Activated T-cell treated with anti-CD3 and anti-CD28 coated beads, Interleukin-2, amount 50 U/mL, for 72 hours (primary cell): ENCODE measurements at regions not wholly inside any gene's neighbourhood (a gene's known extent, or its start where the extent isn't known, plus 50 kb on each side); places are given as distances from the start of the nearest gene placed in this dataset.

Experiments used
- ATAC-seq, 2 donors: fragments of 150-1000 bp; cut with Tn5 transposase; replicated peaks in 1 of 2; 2 replicates each; pipeline ENCODE4 v1.10.0; 2021; ENCODE audit warnings: moderate library complexity in 2 of 2, mild to moderate bottlenecking in 1 of 2
- DNase-seq, 2 donors: peaks; one replicate each; pipeline ENCODE4 v3.0.0; 2021 to 2022; ENCODE audit warnings: mixed read lengths in 1 of 2
- H3K27ac Mint-ChIP-seq: one replicate; pipeline ENCODE4 v1.8.0; 2022; ENCODE audit warnings: mild to moderate bottlenecking, moderate library complexity, mixed read lengths
- H3K27me3 Mint-ChIP-seq: one replicate; pipeline ENCODE4 v1.8.0; 2022; ENCODE audit warnings: low read depth, mixed read lengths
- H3K36me3 Mint-ChIP-seq, 2 donors: one replicate each; pipeline ENCODE4 v1.8.0; 2022; ENCODE audit warnings: mixed read lengths in 2 of 2, mild to moderate bottlenecking in 1 of 2; ENCODE audit not compliant: insufficient read depth in 2 of 2
- H3K4me1 Mint-ChIP-seq: one replicate; pipeline ENCODE4 v1.8.0; 2022; ENCODE audit warnings: low read depth, mixed read lengths
- H3K4me3 Mint-ChIP-seq, 2 donors: one replicate each; pipeline ENCODE4 v1.8.0; 2022; ENCODE audit warnings: mild to moderate bottlenecking in 2 of 2, mixed read lengths in 2 of 2, moderate library complexity in 2 of 2
- H3K9me3 Mint-ChIP-seq, 2 donors: one replicate each; pipeline ENCODE4 v1.8.0; 2022; ENCODE audit warnings: mixed read lengths in 2 of 2

DNA sequence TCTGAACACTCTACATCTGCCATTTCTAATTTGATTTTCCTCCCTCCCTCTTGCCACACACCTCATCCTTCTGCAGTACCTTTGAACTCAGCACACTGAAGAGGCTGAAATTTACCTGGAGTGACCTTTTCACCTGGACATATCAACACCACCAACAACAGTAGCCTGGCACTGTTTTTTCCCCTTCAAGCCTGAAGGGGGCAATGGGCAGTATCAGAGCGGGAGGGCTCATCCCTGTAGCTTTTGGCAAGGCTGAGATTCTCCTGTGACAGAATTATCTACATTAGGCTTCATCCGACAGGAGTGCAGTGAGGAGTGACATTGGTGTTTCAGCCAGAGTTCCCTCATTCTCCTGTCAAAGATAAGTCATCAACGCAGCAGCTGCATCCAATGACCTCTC lies 312.8 kb upstream of the SPTLC3 start:
- no peak for ATAC-seq
- Mint-ChIP-seq H3K4me3 (no peak overlapping the region), H3K27ac (no peak overlapping the region), H3K4me1 (no peaks in the 10 kb centered on the region), H3K9me3 (peaks cover 3 to 8% of the 10 kb centered on the region in 2 donors), H3K36me3 (peaks cover 0 to 1% of the 10 kb centered on the region in 2 donors), H3K27me3 (no peaks in the 10 kb centered on the region)
- DNase-seq, result no peak

- H3K9me3 Mint-ChIP-seq, result peaks cover 0 to 7% of the 10 kb centered on the region in 2 donors
- DNase-seq (no peak), ATAC-seq (no peak)
- no peak overlapping the region for H3K27ac Mint-ChIP-seq
- H3K4me3 Mint-ChIP-seq, result no peak overlapping the region
- no peaks in the 10 kb centered on the region for H3K27me3 Mint-ChIP-seq
- H3K4me1 Mint-ChIP-seq, result no peaks in the 10 kb centered on the region
- H3K36me3 Mint-ChIP-seq, result peaks cover 0 to 2% of the 10 kb centered on the region in 2 donors
Measured at GRCh38 chr20:12698817-12699216, 310.0 kb upstream of the SPTLC3 start.

- Mint-ChIP-seq H3K27ac (no peak overlapping the region), H3K36me3 (peaks cover 0 to 2% of the 10 kb centered on the region in 2 donors), H3K4me1 (no peaks in the 10 kb centered on the region), H3K9me3 (peaks cover 0 to 7% of the 10 kb centered on the region in 2 donors), H3K4me3 (no peak overlapping the region), H3K27me3 (no peaks in the 10 kb centered on the region)
- ATAC-seq, result no peak
- no peak for DNase-seq
Measured at GRCh38 chr20:12699374-12700228, 309.2 kb upstream of the SPTLC3 start.

GRCh38 chr20:12700701-12701100 lies 308.1 kb upstream of the SPTLC3 start:
- ATAC-seq, result no peak
- Mint-ChIP-seq H3K27me3 (no peaks in the 10 kb centered on the region), H3K36me3 (peaks cover 0 to 2% of the 10 kb centered on the region in 2 donors), H3K27ac (no peak overlapping the region), H3K9me3 (peaks cover 0 to 7% of the 10 kb centered on the region in 2 donors), H3K4me3 (no peak overlapping the region), H3K4me1 (no peaks in the 10 kb centered on the region)
- DNase-seq, result no peak

- Mint-ChIP-seq H3K36me3 (peaks cover 0 to 2% of the 10 kb centered on the region in 2 donors), H3K4me3 (no peak overlapping the region), H3K9me3 (peaks cover 2 to 7% of the 10 kb centered on the region in 2 donors), H3K27me3 (no peaks in the 10 kb centered on the region), H3K27ac (no peak overlapping the region), H3K4me1 (no peaks in the 10 kb centered on the region)
- DNase-seq (no peak), ATAC-seq (no peak)
Measured at GRCh38 chr20:12702312-12702711, 306.5 kb upstream of the SPTLC3 start.

DNA sequence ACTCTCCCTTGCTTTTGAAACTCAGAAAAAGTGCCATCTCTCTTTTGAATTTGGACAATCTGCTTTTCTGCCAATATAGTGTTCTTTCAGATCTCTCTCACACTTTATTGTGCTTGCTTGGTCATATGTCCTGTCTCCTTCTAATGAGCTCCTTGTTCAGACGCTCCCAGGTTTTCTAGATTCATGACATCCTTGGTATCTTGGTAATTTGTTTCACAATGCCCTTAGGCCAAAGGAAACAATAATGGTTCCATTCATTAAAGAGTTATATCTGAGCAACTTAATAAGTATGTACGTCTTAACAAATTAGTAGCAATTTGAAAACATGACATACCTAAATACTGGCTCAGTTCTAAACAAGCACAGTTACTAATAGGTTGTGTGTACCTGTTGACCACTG lies 293.4 kb upstream of the SPTLC3 start:
- peaks cover 1 to 3% of the 10 kb centered on the region in 2 donors for H3K9me3 Mint-ChIP-seq
- ATAC-seq (no peak), DNase-seq (no peak)
- H3K27me3 Mint-ChIP-seq, result no peaks in the 10 kb centered on the region
- H3K4me3 Mint-ChIP-seq, result no peak overlapping the region
- no peaks in the 10 kb centered on the region for H3K4me1 Mint-ChIP-seq
- no peak overlapping the region for H3K27ac Mint-ChIP-seq
- no peaks in the 10 kb centered on the region for H3K36me3 Mint-ChIP-seq

DNA sequence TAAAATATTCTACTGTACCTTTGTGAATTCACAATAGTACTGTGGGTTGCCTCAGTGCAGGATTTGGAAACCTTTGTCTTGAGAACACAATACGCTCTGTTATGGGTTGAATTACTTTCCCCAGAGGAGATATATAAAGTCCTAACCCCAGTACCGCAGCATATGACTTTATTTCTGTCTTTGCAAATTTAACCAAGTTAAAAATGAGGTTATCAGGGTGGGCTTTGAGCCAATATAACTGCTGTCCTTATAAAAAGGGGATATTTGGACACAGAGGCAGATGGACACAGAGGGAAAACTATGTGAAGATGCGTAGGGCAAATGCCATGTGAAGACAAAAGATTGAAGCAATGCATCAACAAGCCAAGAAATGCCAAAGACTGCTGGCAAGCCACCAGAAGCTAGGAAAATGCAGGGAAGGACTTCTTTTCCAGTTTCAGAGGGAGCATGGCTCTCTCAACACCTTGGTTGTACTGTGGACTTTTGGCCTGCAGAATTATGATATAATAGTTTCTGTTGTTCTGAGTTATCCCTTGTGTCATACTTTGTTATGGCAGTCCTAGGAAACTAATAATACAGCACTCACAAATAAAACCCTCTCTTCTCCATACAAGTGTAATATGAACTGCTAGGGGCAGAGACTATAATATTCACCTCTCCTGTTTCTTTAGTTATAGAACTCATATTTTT lies 292.6 kb upstream of the SPTLC3 start:
- Mint-ChIP-seq H3K36me3 (no peaks in the 10 kb centered on the region), H3K27me3 (no peaks in the 10 kb centered on the region), H3K27ac (no peak overlapping the region), H3K4me3 (no peak overlapping the region), H3K9me3 (peaks cover 1 to 3% of the 10 kb centered on the region in 2 donors), H3K4me1 (no peaks in the 10 kb centered on the region)
- no peak for ATAC-seq
- no peak for DNase-seq

DNA sequence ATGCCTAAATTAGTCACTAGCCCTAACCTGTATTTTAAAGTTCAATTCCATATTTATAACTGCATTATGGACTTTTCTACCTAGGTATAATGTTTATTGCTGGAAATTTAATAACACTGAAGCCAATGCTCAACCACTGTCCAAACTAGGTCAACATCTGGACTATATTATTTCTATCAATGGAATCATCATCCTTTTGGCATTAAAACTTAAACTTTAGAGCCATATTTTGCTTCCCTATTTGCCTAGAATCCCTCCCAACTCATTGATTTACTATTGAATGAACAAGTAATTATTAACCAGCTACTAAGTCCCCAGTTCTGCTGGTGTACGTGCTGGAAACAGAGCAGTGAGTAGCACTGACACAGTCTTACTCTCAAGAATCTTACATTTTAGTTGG lies 291.7 kb upstream of the SPTLC3 start:
- Mint-ChIP-seq H3K4me1 (no peaks in the 10 kb centered on the region), H3K36me3 (no peaks in the 10 kb centered on the region), H3K27ac (no peak overlapping the region), H3K4me3 (no peak overlapping the region), H3K9me3 (peaks cover 1 to 3% of the 10 kb centered on the region in 2 donors), H3K27me3 (no peaks in the 10 kb centered on the region)
- ATAC-seq (no peak), DNase-seq (no peak)

DNA sequence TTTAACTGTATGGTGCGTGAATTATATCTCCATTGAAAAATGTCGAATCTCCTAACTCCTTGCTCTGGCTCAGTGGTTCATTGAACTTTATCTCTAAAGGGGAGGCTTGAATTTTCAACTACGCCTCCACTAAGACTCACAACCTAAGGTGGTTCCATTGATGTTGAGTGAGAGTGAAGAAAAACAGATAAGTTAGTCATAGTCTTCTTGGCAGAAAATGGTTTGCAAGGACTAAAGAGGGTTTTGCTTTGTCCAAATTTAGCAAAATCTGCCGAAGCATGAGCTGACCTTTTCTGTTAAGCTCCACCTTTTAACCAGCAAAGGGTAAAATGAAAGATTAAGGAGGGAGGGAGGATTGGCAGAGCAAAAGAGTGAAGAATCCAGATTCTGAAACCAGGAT lies 290.2 kb upstream of the SPTLC3 start:
- no peak for ATAC-seq
- Mint-ChIP-seq H3K36me3 (no peaks in the 10 kb centered on the region), H3K9me3 (peaks cover 1 to 3% of the 10 kb centered on the region in 2 donors), H3K4me3 (no peak overlapping the region), H3K27me3 (no peaks in the 10 kb centered on the region), H3K4me1 (no peaks in the 10 kb centered on the region), H3K27ac (no peak overlapping the region)
- DNase-seq, result no peak

GRCh38 chr20:12721636-12722035 lies 287.1 kb upstream of the SPTLC3 start:
- DNase-seq, result no peak
- Mint-ChIP-seq H3K27ac (no peak overlapping the region), H3K4me3 (no peak overlapping the region), H3K9me3 (peaks cover 0 to 1% of the 10 kb centered on the region in 2 donors), H3K27me3 (no peaks in the 10 kb centered on the region), H3K4me1 (no peaks in the 10 kb centered on the region), H3K36me3 (no peaks in the 10 kb centered on the region)
- ATAC-seq, result no peak

DNA sequence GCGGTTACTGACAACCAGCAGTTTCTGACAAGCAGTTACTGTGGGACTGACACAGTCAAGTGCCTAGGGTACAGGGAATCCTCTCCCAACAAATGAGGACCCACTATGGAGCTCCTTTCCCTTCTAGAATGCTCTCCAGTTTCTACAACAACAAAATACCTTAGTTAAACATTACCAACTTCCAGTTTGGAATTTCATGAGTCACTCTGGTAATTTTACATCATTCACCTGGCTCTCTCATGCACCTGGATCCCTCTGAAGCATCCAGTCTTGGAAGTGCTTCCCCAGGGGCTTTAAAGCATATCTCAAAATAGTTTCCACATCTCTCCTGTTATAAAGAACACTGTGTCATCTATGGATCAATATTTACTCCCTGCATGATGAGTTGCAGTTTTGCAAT lies 286.7 kb upstream of the SPTLC3 start:
- ATAC-seq (no peak), DNase-seq (no peak)
- no peak overlapping the region for H3K27ac Mint-ChIP-seq
- no peaks in the 10 kb centered on the region for H3K27me3 Mint-ChIP-seq
- H3K36me3 Mint-ChIP-seq, result no peaks in the 10 kb centered on the region
- H3K4me3 Mint-ChIP-seq, result no peak overlapping the region
- H3K4me1 Mint-ChIP-seq, result no peaks in the 10 kb centered on the region
- peaks cover 0 to 1% of the 10 kb centered on the region in 2 donors for H3K9me3 Mint-ChIP-seq

- no peak for DNase-seq
- Mint-ChIP-seq H3K4me1 (no peaks in the 10 kb centered on the region), H3K27me3 (no peaks in the 10 kb centered on the region), H3K9me3 (peaks cover 0 to 1% of the 10 kb centered on the region in 2 donors), H3K36me3 (no peaks in the 10 kb centered on the region), H3K27ac (no peak overlapping the region), H3K4me3 (no peak overlapping the region)
- no peak for ATAC-seq
Measured at GRCh38 chr20:12723811-12724210, 285.0 kb upstream of the SPTLC3 start.

DNA sequence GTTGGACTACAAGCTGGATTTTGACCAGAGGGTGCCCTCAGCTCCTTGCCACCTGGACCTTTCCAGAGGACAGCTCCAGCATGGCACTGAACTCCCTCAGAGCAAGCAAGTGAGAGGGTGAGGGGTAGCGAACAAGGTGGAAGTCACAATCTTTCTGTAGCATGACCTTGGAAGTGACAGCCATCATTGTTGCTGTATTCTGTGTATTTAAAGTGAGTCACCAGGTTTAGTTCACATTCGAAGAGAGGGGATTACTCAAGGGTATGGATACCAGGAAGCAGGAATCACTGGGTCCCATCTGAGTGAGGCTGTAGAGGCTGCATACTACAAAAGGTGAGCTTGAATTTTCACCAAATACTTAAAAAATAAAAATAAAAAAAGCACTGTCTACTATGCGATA lies 280.0 kb upstream of the SPTLC3 start:
- Mint-ChIP-seq H3K27me3 (no peaks in the 10 kb centered on the region), H3K9me3 (peaks cover 1 to 2% of the 10 kb centered on the region in 2 donors), H3K4me1 (no peaks in the 10 kb centered on the region), H3K27ac (no peak overlapping the region), H3K4me3 (no peak overlapping the region), H3K36me3 (no peaks in the 10 kb centered on the region)
- no peak for ATAC-seq
- no peak for DNase-seq
